Loucy (cell line): ENCODE measurements at regions not wholly inside any gene's neighbourhood (a gene's known extent, or its start where the extent isn't known, plus 50 kb on each side); places are given as distances from the start of the nearest gene placed in this dataset.
"Not testable (repeated sequence)": the region's sequence is repeated elsewhere in the genome, so short reads cannot be mapped to it uniquely, and the experiment has no call there.

Experiments
- CTCF ChIP-seq: fragments of 200-600 bp; sonication (generic); conservative IDR thresholded peaks from 2 replicates; pipeline ENCODE4 v1.5.1; 2014; ENCODE audit warnings: mild to moderate bottlenecking, antibody characterized with exemption, low read length
- EZH2phosphoT487 ChIP-seq: fragments of 200-600 bp; IDR thresholded peaks from 2 replicates; pipeline ENCODE4 v1.6.1; 2018; ENCODE audit warnings: antibody characterized with exemption, mild to moderate bottlenecking, moderate library complexity, borderline replicate concordance

- TF ChIP-seq EZH2phosphoT487, CTCF: not testable (repeated sequence)
Measured at GRCh38 chr6:141506062-141506461, 626.7 kb upstream of the GJE1 start.
